ENCODE measurements at regions not wholly inside any gene's neighbourhood (a gene's known extent, or its start where the extent isn't known, plus 50 kb on each side); places are given as distances from the start of the nearest gene placed in this dataset.

DNA sequence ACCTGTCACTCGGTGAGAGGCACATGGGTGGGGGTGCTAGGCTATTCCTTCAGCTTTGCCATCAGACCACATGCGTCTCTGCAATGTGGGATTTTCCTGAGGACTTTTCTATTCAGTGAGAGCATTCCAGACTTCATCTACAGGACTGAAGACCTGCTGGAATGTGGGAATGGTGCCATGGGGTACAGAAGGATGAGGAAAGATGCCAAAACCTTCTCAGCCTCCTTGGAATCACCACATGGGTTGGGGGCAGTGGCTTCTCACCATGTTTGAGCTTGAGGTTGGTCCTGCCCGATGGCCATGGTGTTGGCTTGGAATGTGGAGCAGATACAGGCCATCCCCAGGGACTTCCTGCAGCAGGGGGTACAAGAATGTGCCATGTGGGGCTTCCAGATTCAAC, 80.9 kb upstream of the KLF13 start:
- peak; percentile 12 for DNase-seq

GRCh38 chr15:31247404-31247803, 79.2 kb upstream of the KLF13 start:
- DNase-seq, result no peak

GRCh38 chr15:31248263-31248662, 78.4 kb upstream of the KLF13 start:
- no peak for DNase-seq

DNA sequence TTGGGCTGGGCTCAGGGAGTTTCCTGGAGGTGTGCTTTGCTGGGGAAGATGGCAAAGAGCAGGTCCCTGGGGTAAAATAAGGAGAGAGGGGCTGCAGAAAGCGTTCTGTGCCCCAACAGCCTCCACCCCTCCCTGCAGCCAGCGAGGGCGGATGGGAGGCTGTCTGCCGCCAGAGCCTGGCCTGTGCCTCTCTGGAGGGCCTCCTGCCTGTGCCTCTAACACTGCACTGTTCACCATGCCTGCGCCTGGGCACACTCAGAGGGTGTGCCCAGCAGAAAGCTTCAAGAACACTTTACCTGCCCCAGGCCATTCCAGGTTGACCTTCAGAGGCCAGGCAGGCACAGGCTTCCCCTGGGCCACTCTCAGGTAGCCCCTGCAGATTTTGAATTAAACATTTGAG, 77.7 kb upstream of the KLF13 start:
- DNase-seq, result no peak

GRCh38 chr15:31250033-31250432, 76.6 kb upstream of the KLF13 start:
- no peak for DNase-seq

- no peak for DNase-seq
Measured at GRCh38 chr15:31251165-31251564, 75.5 kb upstream of the KLF13 start.

GRCh38 chr15:31252171-31252785, 74.4 kb upstream of the KLF13 start:
- peak; percentile 22 for DNase-seq

GRCh38 chr15:31254431-31255175, 72.0 kb upstream of the KLF13 start:
- peak; percentile 85 for DNase-seq

DNA sequence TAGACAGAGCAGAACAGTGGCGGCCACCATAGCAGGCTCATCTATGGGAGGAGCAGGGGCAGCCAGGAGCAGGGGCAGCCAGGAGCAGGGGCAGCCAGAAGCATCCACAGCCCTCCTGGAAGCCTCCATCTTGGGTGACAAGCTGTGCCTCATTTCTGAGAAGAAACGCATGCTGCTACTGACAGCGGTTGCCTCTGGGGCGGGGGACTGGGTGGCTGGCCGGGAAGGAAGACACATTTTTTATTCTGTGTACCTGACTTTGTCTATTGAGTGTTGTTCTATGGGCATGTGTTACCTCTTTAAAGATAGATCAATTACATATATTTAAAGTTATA, 71.5 kb upstream of the KLF13 start:
- DNase-seq, result no peak

DNA sequence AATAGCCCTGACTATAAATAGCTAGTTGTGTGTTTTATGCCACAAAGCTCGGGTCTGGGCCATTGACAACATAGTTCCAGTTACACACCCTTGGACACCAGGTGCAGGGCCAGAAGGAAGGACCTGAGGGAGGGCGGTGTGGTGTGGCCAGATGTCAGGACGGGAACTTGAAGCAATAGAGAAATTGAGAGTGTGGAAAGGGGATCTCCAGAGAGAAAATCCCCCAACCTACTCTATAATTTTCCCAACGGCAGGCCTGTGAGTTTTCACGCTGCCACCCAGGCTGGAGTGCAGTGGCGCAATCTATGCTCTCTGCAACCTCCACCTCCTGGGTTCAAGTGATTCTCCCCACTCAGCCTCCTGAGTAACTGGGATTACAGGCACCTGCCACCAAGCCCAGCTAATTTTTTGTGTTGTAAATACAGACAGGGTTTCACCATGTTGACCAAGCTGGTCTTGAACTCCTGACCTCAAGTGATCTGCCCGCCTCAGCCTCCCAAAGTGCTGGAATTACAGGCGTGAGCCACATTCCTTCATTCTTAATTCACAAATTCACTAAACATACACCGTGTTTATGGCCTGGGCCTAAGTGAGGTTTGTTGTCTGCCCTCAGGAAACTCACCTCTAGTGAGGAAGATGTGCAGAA, 70.8 kb upstream of the KLF13 start:
- DNase-seq, result no peak

GRCh38 chr15:31256378-31257265, 70.0 kb upstream of the KLF13 start:
- DNase-seq, result no peak

DNA sequence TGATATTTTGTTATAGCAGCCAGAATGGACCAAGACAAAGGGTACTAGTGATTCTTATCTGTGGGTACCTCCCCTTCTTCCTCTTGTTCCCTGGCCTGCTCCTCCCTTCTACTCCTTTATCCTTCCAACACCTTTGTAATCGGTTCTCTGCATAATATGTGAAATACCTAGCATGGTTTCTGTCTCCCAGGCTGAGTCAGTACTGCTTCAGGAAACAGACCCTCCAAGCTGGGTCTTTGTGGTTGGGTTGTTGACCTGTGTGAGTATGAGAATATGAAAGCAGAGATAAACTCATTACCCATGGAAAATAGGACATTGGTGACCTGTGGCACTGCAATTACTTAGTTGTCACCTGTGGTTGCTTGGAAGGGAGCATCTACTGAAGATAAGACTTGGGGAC, 69.3 kb upstream of the KLF13 start:
- no peak for DNase-seq

DNA sequence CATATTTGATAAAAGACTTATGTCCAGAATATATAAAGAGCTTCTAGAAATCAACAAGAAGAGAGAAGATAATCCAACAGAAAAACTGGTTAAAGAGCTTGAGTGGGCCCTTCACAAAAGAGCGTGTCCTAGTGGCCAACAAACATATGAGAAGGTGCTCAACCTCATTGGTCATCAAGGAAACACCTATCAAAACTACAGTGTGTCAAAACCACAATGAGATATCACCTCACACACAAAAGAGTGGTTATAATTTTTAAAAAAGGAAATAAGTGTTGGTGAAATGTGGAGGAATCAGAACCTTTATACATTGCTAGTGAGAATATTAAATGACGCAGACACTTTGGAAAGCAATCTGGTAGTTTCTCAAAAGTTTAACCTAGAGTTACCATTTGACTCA, 68.4 kb upstream of the KLF13 start:
- DNase-seq, result no peak

DNA sequence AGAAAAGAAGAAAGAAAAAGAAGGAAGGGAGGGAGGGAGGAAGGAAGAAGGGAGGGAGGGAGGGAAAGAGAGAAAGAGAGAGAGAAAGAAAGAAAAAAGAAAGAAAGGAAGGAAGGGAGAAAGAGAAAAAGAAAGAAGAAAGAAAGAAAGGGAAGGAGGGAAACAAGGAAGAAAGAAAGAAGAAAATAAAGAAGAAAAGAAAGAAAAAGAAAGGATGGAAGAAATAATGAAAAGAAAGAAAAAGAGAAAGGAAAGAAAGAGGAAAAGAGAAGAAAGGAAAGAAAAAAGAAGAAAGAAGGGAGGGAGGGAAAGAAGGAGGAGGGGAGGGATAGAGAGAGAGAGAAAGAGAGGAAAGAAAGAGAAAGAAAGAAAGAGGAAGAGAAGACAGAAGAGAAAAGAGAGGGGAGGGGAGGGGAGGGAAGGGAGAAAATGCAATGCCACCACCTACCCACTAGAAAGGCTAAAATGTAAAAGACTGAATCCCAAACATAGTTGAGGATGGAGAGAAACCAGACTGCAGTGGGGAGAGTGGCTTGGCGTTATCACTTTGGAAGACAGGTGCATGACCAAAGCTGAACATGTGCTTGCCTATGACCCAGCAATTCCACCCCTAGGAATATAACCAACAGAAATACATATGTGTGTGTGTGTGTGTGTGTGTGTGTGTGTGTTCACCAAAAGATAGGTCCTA, 66.9 kb upstream of the KLF13 start:
- no peak for DNase-seq

DNA sequence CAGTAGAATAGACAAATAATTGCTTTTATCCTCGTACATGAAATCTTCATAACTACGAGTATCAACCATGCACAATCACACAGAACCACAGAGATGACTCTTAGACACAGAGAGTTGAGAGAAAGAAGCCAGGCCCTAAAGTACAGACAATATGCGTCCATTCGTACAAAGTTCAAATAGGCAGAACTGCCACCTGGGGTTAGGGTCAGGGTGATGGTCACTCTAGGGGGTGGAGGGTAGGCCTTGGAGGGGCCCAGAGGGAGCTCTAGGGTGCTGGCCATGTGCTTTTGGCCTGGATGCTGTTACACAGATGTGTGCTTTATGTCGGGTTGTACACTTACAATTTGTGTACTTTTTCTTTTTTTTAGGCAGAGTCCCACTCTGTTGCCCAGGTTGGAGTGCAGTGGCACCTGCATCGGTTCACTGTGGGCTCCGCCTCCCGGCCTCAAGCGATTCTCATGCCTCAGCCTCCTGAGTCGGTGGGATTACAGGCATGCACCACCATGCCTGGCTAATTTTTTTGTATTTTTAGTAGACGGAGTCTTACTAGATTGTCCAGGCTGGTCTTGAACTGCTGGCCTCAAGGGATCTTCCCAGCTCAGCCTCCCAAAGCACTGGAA, 65.9 kb upstream of the KLF13 start:
- DNase-seq, result no peak

DNA sequence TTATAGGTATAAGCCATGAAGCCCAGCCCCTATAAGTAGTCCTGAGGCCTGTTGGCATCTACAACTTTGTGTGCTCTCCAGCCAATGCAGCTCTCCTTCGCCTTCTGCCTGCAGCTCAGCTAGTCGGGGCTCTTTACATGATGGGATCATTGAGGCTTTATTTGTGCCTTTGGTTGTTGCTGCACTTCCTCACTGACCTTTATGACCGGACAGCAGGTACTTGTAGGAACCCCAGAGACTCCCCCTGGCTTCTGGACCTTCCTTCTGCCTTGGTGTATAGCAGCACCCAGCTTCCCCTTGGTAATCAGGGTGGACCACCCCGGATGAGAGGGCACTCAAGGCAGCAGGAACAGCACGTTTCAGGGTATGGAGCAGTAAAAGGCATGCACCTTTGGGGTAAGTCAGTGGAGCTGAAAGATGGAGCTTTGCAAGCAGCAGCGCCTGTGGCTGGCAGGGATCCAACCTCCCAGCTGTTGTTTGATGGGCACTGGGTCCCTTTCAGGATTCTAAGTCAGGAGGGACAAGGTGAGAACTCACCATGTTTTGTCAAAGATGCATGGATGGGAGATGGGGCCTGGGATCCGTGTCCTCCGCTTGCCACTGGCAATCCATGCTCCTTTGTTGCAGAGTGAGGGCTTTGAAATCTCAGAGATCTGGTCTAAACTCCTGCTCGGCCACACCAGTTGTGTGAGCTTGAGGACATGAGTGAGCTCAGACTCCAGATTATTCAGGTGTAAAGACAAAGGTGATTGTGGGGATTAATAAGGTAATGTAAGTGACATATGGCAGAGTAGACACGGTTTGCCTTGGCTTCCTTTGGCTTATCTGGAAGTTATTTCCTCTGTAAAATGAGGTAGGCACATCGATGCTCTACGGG, 65.1 kb upstream of the KLF13 start:
- no peak for DNase-seq

GRCh38 chr15:31262143-31262530, 64.5 kb upstream of the KLF13 start:
- no peak for DNase-seq

DNA sequence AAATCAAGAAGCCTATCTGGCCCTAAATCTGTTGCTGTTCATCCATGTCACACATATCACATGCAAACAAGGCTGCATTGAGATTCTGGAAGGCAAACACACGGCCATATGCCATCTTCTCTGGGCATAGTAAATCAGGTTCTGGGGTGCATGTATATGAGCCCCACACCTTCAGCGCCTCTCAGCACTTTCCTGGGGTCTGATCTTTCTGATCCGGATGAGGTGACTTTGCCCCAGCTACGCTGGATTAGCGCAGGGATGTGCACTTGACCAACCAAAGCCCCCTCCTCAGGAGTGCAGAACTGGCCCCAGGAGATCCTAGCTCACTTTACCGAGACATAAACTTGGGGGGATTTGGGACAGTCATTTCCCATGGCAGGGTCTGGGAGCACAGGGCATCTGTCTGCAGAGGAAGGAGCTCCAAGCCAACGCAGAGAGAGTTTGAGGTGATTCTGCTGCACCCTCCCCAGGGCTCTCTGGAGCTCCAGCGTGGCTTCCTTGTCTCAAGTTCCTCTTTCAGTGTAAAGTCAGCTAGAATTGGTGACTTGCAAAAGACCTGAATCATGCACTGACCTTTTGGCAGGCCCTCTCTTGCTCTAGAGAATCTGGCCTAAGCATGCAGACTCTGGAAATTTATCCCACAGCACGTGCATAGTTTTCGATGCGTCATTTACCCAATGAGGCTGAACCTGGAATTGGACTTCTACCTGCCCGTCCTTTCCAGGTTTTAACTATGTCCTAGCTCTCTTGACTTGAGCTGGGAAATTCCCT, 63.5 kb upstream of the KLF13 start:
- DNase-seq, result no peak

DNA sequence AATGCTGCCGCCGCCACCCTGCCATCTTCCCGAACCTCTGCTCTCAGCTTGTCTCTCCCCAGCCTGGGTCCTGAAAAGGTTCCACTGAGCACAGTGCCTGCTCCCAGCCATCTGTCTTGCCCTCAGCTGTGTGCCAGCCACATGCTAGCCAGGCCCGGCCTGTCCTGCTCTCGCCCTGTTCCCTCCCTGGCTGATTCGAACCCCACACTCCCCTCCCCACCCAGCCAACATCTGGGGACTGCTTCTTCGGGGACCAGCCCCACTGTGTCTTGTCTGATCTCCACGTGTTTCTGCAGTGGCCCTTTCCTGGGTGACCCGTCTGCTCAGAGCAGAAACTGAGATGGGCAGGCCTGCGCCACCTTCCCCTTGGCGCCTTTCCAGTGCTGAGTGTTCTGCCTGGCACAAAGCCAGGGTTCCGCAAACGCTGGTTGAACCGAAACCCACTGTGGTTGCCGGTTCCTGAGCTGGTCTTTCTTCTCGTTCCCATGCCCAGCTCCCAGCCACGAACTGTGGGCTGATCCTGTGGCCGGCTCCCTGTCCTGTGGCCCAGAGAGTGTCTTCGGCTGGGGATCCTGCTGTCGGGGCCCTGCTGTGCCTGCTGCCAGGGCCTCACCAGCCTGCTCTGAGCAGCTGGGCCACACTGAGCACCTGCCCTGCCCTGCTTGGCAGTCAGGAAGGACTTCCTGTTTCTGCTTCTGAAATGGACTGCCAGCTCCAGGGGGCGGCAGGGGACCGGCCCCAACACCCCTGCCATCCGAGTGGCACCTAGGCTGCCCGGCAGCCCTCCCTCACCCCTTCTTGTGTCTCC, 62.7 kb upstream of the KLF13 start:
- DNase-seq, result no peak
